ENCODE measurements at regions not wholly inside any gene's neighbourhood (a gene's known extent, or its start where the extent isn't known, plus 50 kb on each side); places are given as distances from the start of the nearest gene placed in this dataset.
"Not testable (repeated sequence)": the region's sequence is repeated elsewhere in the genome, so short reads cannot be mapped to it uniquely, and the experiment has no call there.

DNA sequence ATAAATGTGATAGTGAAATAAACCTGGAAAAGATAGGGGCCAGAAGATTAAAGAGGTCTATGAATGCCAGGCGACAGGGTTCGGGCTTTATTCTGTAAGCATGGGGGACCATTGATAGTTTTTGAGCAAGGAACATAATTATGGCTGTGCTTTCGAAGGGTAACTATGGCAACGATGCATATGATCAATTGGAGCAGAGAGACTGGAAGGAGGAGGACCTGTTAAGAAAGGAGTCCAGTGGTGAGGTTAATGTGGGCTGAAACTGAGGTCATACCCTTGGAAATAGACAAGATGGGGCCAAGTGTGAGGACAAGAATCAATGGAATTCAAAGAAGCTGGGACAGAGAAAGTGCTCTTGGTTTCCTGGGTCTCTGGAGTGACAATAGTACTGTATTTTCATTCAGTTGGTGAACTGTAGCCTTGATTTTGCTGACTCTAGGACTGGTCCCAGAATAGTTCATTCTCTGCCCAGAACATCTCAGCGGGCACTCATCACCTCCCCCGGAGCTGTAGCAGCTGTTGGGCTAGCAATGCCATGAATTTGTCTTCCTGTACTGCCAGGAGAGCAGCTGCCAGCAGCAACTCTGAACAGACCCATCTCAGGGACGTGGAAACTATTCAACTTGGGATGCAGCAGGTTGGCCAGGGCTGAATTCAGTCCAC, 108.4 kb downstream of the SRGAP2 start:
- not testable (repeated sequence) for TF ChIP-seq POLR2A (IDR thresholded peaks at IDR 0.05; ENCODE audit: low read length); ZFP36 (IDR thresholded peaks at IDR 0.05; ENCODE audit: borderline replicate concordance, partially characterized antibody); CTCF (IDR thresholded peaks at IDR 0.05); PBX3 (IDR thresholded peaks at IDR 0.05); BHLHE40 (IDR thresholded peaks at IDR 0.05; ENCODE audit: low read depth, low read length); CHD2 (IDR thresholded peaks at IDR 0.05; ENCODE audit: low read length, partially characterized antibody); MAX (IDR thresholded peaks at IDR 0.05); HOXB13 (CRISPR knock-in tag; IDR thresholded peaks at IDR 0.05; ENCODE audit: low read depth); RAD21 (conservative IDR thresholded peaks at IDR 0.05 in 1 of 2, IDR thresholded peaks at IDR 0.05 in 1 of 2); SREBF2 (IDR thresholded peaks at IDR 0.05); MAFK (IDR thresholded peaks at IDR 0.05; ENCODE audit: partially characterized antibody); ZNF302 (CRISPR knock-in tag; IDR thresholded peaks at IDR 0.05); CBX2 (IDR thresholded peaks at IDR 0.05; ENCODE audit: borderline replicate concordance, low read depth)
